Esophagus muscularis mucosa (tissue), 4 donors: ENCODE measurements at regions not wholly inside any gene's neighbourhood (a gene's known extent, or its start where the extent isn't known, plus 50 kb on each side); places are given as distances from the start of the nearest gene placed in this dataset.

Experiments
- DNase-seq: peaks from one replicate; pipeline ENCODE4 v3.0.0-alpha.2; 2017; ENCODE audit errors: extremely low spot score
- H3K27ac ChIP-seq, 4 donors: fragments of 200-600 bp; sonication (generic); replicated peaks in 1 of 4; 1 replicate in 3 of 4; 2 replicates in 1 of 4; pipeline ENCODE4 v1.5.1; 2016 to 2019; ENCODE audit warnings: mild to moderate bottlenecking in 1 of 4
- H3K27me3 ChIP-seq, 4 donors: fragments of 200-600 bp; sonication (generic); one replicate each; pipeline versions ENCODE4 v1.5.1 to v1.6.0; 2016 to 2019
- H3K36me3 ChIP-seq, 4 donors: fragments of 200-600 bp; sonication (generic); one replicate each; pipeline ENCODE4 v1.5.1; 2016 to 2019
- H3K4me1 ChIP-seq, 4 donors: fragments of 200-600 bp; sonication (generic); one replicate each; pipeline ENCODE4 v1.5.1; 2016 to 2019
- H3K4me3 ChIP-seq, 4 donors: fragments of 200-600 bp; sonication (generic); 1 replicate in 2 of 4; 2 replicates in 2 of 4; pipeline ENCODE4 v1.5.1; 2016 to 2019; ENCODE audit warnings: mild to moderate bottlenecking in 4 of 4, moderate library complexity in 1 of 4
- H3K9me3 ChIP-seq, 4 donors: fragments of 200-600 bp; sonication (generic); 1 replicate in 3 of 4; 2 replicates in 1 of 4; pipeline ENCODE4 v1.5.1; 2016 to 2019
- EP300 ChIP-seq: sonication (generic); formaldehyde crosslinking; IDR thresholded peaks from one replicate; pipeline ENCODE4 v1.6.1; 2017; ENCODE audit warnings: antibody characterized with exemption
- POLR2A ChIP-seq: fragments of 450-650 bp; IDR thresholded peaks from one replicate; pipeline ENCODE4 v1.6.1; 2017; ENCODE audit warnings: antibody characterized with exemption, moderate library complexity, mild to moderate bottlenecking, low read depth
- POLR2AphosphoS5 ChIP-seq, 2 donors: sonication (generic); formaldehyde crosslinking; IDR thresholded peaks; one replicate each; pipeline ENCODE4 v1.6.1; 2017; ENCODE audit warnings: antibody characterized with exemption in 2 of 2
- WGBS: methylation state at CpG from one replicate; pipeline ENCODE4 v1.1.5; 2018; 5-methylcytosine and 5-hydroxymethylcytosine counted together
- intact Hi-C: fragments of 100-400 bp; cut with DNase I; formaldehyde crosslinking; loops from one replicate; pipeline ENCODE4 v1.15.1; 2023
- TF ChIP-seq, protein P1 (sequence below), 3 experiments: fragments of 200-600 bp in 2 of 3; fragments of 450-650 bp in 1 of 3; sonication (generic) in 2 of 3; IDR thresholded peaks; one replicate each; pipeline ENCODE4 v1.5.1; 2017 to 2019; ENCODE audit warnings: antibody characterized with exemption in 3 of 3, mild to moderate bottlenecking in 2 of 3, moderate library complexity in 1 of 3

DNA sequence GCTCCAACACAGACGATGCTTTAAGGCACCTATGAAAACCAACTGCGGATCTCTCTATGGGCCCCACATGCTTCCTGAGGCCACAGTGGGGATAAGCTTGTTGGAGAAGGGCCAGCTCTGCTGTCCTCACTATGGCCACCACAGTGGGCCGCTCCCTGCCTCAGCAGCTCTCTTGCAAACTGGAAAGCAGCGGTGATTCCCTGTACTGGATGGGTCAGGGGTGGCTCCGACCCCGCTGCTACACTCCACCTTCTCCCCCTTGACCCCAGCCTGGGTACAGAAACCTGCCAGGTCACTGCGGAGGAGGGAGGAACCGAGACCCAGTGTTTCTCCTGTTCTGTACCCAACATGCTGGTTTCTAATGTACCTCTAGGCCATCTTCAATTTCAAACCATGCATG lies 403.9 kb downstream of the CTTN start:
- Histone ChIP-seq H3K4me3 (no peak overlapping the region), H3K27ac (no peak overlapping the region), H3K4me1 (no peaks in the 10 kb centered on the region), H3K36me3 (peaks cover 0 to 22% (median 7%) of the 10 kb centered on the region in 4 donors), H3K27me3 (no peaks in the 10 kb centered on the region), H3K9me3 (no peaks in the 10 kb centered on the region)
- intact Hi-C loops = no loop called here
- DNase-seq = no peak
- 92% methylated on average over 6 of the region's 8 CpGs for WGBS
- TF ChIP-seq, protein P1, sequence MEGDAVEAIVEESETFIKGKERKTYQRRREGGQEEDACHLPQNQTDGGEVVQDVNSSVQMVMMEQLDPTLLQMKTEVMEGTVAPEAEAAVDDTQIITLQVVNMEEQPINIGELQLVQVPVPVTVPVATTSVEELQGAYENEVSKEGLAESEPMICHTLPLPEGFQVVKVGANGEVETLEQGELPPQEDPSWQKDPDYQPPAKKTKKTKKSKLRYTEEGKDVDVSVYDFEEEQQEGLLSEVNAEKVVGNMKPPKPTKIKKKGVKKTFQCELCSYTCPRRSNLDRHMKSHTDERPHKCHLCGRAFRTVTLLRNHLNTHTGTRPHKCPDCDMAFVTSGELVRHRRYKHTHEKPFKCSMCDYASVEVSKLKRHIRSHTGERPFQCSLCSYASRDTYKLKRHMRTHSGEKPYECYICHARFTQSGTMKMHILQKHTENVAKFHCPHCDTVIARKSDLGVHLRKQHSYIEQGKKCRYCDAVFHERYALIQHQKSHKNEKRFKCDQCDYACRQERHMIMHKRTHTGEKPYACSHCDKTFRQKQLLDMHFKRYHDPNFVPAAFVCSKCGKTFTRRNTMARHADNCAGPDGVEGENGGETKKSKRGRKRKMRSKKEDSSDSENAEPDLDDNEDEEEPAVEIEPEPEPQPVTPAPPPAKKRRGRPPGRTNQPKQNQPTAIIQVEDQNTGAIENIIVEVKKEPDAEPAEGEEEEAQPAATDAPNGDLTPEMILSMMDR (IDR thresholded peaks at IDR 0.05) = no peak

DNA sequence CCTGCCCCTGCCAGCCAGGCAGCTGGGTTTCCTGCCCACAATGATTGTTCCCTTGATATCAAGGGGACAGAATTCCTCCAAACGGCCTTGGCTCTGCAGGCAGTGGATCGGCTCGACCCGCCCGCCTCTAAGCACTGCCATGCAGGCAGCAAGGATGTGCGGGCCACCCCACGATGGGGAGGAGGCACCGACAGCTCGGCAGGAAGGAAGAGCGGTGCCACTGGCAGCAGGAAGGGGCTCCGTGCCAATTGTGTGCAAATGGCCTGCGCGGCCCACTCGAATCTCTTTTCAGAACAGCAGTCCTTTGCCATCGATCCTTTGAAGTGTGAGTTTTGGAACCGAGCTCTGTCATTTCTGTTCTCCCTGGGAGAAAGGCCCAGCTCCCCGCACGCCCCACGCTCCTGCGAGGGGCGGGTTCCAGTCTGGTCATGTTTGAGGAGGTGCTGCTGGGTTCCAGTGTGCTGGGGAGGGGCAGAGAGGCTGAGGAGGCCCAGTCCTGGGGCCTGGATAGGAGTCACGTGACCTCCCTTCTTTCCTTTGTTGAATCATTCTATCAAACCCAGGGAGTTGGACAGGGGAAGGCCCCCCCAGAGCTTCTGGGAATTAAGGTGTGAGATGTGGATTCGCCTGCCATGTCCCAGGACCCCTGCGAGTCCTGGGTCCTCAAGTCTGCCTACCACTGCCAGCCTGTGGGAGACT lies 406.0 kb downstream of the CTTN start:
- H3K36me3 ChIP-seq = peaks cover 0 to 15% (median 4%) of the 10 kb centered on the region in 4 donors
- WGBS = 68% methylated on average over 23 of the region's 24 CpGs
- TF ChIP-seq POLR2A (no peak), EP300 (no peak), POLR2AphosphoS5 (IDR thresholded peaks at IDR 0.05) (no peak)
- TF ChIP-seq, protein P1 (IDR thresholded peaks at IDR 0.05) = no peak
- H3K27ac ChIP-seq = no peak overlapping the region
- no peaks in the 10 kb centered on the region for H3K4me1 ChIP-seq
- no peak for DNase-seq
- no peaks in the 10 kb centered on the region for H3K9me3 ChIP-seq
- intact Hi-C loops = no loop called here
- H3K4me3 ChIP-seq = no peak overlapping the region
- no peaks in the 10 kb centered on the region for H3K27me3 ChIP-seq

DNA sequence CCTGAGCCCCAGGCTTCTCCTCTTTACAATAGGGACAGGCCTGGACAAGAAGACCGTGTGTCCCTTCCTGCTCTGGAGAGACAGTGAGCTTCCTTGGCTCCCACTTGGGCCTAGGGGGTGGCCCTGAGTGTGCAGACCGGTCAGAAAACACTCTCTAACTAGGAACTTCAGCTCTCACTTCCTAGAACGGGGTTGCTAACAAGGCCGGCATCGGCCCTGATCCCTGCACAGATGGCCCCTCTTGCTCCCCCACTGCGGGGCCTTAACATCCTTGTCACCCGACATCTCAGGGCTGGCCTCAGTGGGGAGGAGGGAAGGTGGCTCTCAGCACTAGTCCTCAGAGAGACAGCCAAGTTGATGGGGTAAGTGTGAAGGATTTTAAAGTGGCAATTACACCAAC lies 406.9 kb downstream of the CTTN start:
- intact Hi-C loops = no loop called here
- TF ChIP-seq EP300 = no peak
- TF ChIP-seq, protein P1 (IDR thresholded peaks at IDR 0.05) = no peak
- no peak for TF ChIP-seq POLR2AphosphoS5 (IDR thresholded peaks at IDR 0.05)
- no peak for TF ChIP-seq POLR2A
- Histone ChIP-seq H3K9me3 (no peaks in the 10 kb centered on the region), H3K4me1 (no peaks in the 10 kb centered on the region), H3K27me3 (no peaks in the 10 kb centered on the region), H3K36me3 (peaks cover 0 to 15% (median 4%) of the 10 kb centered on the region in 4 donors), H3K27ac (no peak overlapping the region), H3K4me3 (no peak overlapping the region)
- 98% methylated on average over 5 of the region's 7 CpGs for WGBS
- no peak for DNase-seq

DNA sequence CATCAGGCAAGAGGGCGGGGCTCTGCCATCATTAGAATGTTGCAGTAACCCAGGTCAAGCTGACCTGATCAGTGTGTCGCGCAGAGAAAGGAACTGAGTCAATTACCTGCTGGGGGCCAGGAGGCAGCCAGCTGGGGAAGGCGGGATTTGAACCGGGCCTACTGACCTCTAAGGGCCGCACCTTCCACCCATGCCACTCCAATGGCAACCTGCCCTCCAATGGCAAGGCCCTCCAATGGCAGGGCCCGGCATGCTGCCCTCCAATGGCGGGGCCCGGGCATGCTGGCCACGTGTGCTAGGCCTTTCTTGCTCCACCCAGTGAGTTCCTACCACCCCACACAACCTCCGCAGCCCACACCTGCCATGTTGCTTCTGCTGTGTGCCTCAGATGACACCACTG lies 407.6 kb downstream of the CTTN start:
- H3K4me3 ChIP-seq = no peak overlapping the region
- intact Hi-C loops = no loop called here
- WGBS = 93% methylated on average over 11 of the region's 11 CpGs
- no peak for DNase-seq
- no peak overlapping the region for H3K27ac ChIP-seq
- no peaks in the 10 kb centered on the region for H3K4me1 ChIP-seq
- no peaks in the 10 kb centered on the region for H3K9me3 ChIP-seq
- H3K27me3 ChIP-seq = no peaks in the 10 kb centered on the region
- H3K36me3 ChIP-seq = peaks cover 0 to 20% (median 4%) of the 10 kb centered on the region in 4 donors
- no peak for TF ChIP-seq POLR2A
- no peak for TF ChIP-seq EP300
- no peak for TF ChIP-seq POLR2AphosphoS5 (IDR thresholded peaks at IDR 0.05)
- TF ChIP-seq, protein P1 (IDR thresholded peaks at IDR 0.05) = no peak
